B cell (primary cell): ENCODE measurements at regions not wholly inside any gene's neighbourhood (a gene's known extent, or its start where the extent isn't known, plus 50 kb on each side); places are given as distances from the start of the nearest gene placed in this dataset.

Experiments
- ATAC-seq: fragments of 200-7000 bp; cut with Tn5 transposase; one replicate; pipeline ENCODE4 v1.10.0; 2021; ENCODE audit warnings: low read depth, mild to moderate bottlenecking, moderate number of reproducible peaks, moderate library complexity
- CTCF ChIA-PET: fragments of 350-600 bp; sonication (Branson Sonifier 250); formaldehyde crosslinking; loops from one replicate; lab custom pipeline; 2021; ENCODE audit warnings: antibody characterized with exemption, inconsistent platforms; lab: Charles Lee
- POLR2A ChIA-PET: fragments of 350-600 bp; sonication (Branson Sonifier 250); formaldehyde crosslinking; loops from one replicate; lab custom pipeline; 2021; ENCODE audit warnings: antibody characterized with exemption; lab: Charles Lee
- DNase-seq: peaks from one replicate; pipeline ENCODE4 v3.0.0; 2013
- H2AFZ ChIP-seq: 2 replicates; pipeline ENCODE4 v1.6.1; 2012; ENCODE audit warnings: mild to moderate bottlenecking, low read depth, low read length; ENCODE audit not compliant: insufficient read depth, poor library complexity, severe bottlenecking
- H3K27ac ChIP-seq, 2 donors: 1 replicate in 1 of 2; 2 replicates in 1 of 2; pipeline ENCODE4 v1.5.1; 2012 to 2013; ENCODE audit warnings: low read length in 2 of 2, mild to moderate bottlenecking in 2 of 2, moderate library complexity in 1 of 2
- H3K27me3 ChIP-seq, 4 experiments: fragments of 200-600 bp in 1 of 4; sonication (generic) in 1 of 4; replicated peaks in 1 of 4; 1 replicate in 2 of 4; 2 replicates in 2 of 4; pipeline versions ENCODE4 v1.6.1 to v1.7.0; 2013 to 2016; ENCODE audit warnings: low read length in 3 of 4, mild to moderate bottlenecking in 2 of 4, mixed read lengths in 1 of 4, moderate library complexity in 1 of 4; ENCODE audit not compliant: insufficient read depth in 4 of 4, control insufficient read depth in 3 of 4; ENCODE audit errors: control extremely low read depth in 1 of 4
- H3K36me3 ChIP-seq, 2 experiments: replicated peaks in 1 of 2; 1 replicate in 1 of 2; 2 replicates in 1 of 2; pipeline versions ENCODE4 v1.6.1 to v1.7.1; 2013; ENCODE audit warnings: low read length in 1 of 2; ENCODE audit not compliant: insufficient read depth in 2 of 2, control insufficient read depth in 1 of 2; ENCODE audit errors: control extremely low read depth in 1 of 2, extremely low read depth in 1 of 2
- H3K4me1 ChIP-seq, 2 donors: fragments of 200-600 bp in 1 of 2; sonication (generic) in 1 of 2; 1 replicate in 1 of 2; 2 replicates in 1 of 2; pipeline versions ENCODE4 v1.5.1 to v1.6.1; 2013 to 2017; ENCODE audit warnings: low read length in 2 of 2; ENCODE audit not compliant: control insufficient read depth in 2 of 2, insufficient read depth in 2 of 2
- H3K4me2 ChIP-seq: replicated peaks from 2 replicates; pipeline ENCODE3; 2012; ENCODE audit warnings: mild to moderate bottlenecking, low read depth, low read length; ENCODE audit not compliant: poor library complexity, severe bottlenecking
- H3K4me3 ChIP-seq, 5 experiments: fragments of 200-600 bp in 1 of 5; sonication (generic) in 1 of 5; 1 replicate in 3 of 5; 2 replicates in 2 of 5; pipeline versions ENCODE4 v1.5.1 to v1.7.0; 2011 to 2016; ENCODE audit warnings: low read length in 4 of 5, mild to moderate bottlenecking in 4 of 5, low read depth in 2 of 5, control low read depth in 1 of 5, moderate library complexity in 1 of 5; ENCODE audit not compliant: insufficient read depth in 1 of 5; ENCODE audit errors: control extremely low read depth in 1 of 5, extremely low read depth in 1 of 5
- H3K79me2 ChIP-seq: fragments of 200-600 bp; sonication (generic); one replicate; pipeline ENCODE4 v1.6.0; 2016; ENCODE audit warnings: low read length; ENCODE audit not compliant: control insufficient read depth, insufficient read depth
- H3K9ac ChIP-seq: fragments of 200-600 bp; sonication (generic); 2 replicates; pipeline ENCODE4 v1.6.1; 2017; ENCODE audit warnings: mild to moderate bottlenecking, low read length, moderate library complexity
- H3K9me3 ChIP-seq, 3 donors: one replicate each; pipeline versions ENCODE4 v1.6.1 to v1.7.1; 2013; ENCODE audit warnings: low read length in 2 of 3; ENCODE audit not compliant: control insufficient read depth in 2 of 3, insufficient read depth in 1 of 3; ENCODE audit errors: control extremely low read depth in 1 of 3
- H4K20me1 ChIP-seq: 2 replicates; pipeline ENCODE4 v1.6.0; 2012; ENCODE audit warnings: mild to moderate bottlenecking, low read length; ENCODE audit not compliant: insufficient read depth, control insufficient read depth, poor library complexity, severe bottlenecking
- H3K27ac Mint-ChIP-seq: one replicate; pipeline ENCODE4 v1.8.0; 2021; ENCODE audit warnings: mixed read lengths
- H3K27me3 Mint-ChIP-seq: one replicate; pipeline ENCODE4 v1.8.0; 2021; ENCODE audit warnings: mixed read lengths
- H3K4me1 Mint-ChIP-seq: one replicate; pipeline ENCODE4 v1.8.0; 2021; ENCODE audit warnings: mixed read lengths
- H3K4me3 Mint-ChIP-seq: one replicate; pipeline ENCODE4 v1.8.0; 2021; ENCODE audit warnings: mixed read lengths
- H3K9me3 Mint-ChIP-seq: one replicate; pipeline ENCODE4 v1.8.0; 2022; ENCODE audit warnings: mixed read lengths; ENCODE audit not compliant: insufficient read depth
- CTCF ChIP-seq: fragments of 200-600 bp; IDR thresholded peaks from one replicate; pipeline ENCODE4 v1.8.0; 2022; ENCODE audit warnings: antibody characterized with exemption, mild to moderate bottlenecking
- EZH2 ChIP-seq: IDR thresholded peaks from 2 replicates; pipeline ENCODE4 v1.6.1; 2012; ENCODE audit warnings: borderline replicate concordance, low read depth, mild to moderate bottlenecking, moderate library complexity, low read length; ENCODE audit not compliant: insufficient read depth, poor library complexity, severe bottlenecking
- WGBS: methylation state at CpG from one replicate; pipeline ENCODE4 v1.1.5; 2013; ENCODE audit warnings: missing lambda C conversion rate; ENCODE audit not compliant: insufficient coverage; 5-methylcytosine and 5-hydroxymethylcytosine counted together
- intact Hi-C: fragments of 100-400 bp; cut with micrococcal nuclease; formaldehyde crosslinking; loops from one replicate; pipeline ENCODE4 v1.10.0; 2022

DNA sequence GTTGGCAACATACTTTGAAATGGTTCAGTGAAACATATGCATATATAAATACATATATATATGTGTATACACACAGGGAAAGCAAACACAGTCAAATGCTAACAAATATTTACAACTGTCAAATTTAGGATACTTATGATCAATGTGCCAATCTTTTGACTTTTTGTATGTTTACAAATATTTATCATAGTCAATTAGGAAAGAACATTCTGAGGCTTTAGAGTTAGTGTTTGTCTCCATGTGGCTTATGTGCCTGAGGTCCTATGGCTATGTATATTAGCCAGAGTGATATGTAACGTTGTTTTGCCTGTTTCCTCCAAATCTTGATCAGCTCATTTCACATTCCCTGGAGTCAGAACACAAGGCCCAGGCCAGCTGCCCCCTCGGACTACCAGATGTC, 126.5 kb upstream of the MAN1A1 start:
- DNase-seq (no peak), ATAC-seq (no peak)
- Mint-ChIP-seq H3K27ac (no peak overlapping the region), H3K9me3 (no peaks in the 10 kb centered on the region), H3K4me1 (peaks cover 5% of the 10 kb centered on the region), H3K27me3 (no peaks in the 10 kb centered on the region), H3K4me3 (no peak overlapping the region)
- WGBS: 33% methylated on average over 1 of the region's 2 CpGs
- intact Hi-C loops: no loop called here
- no peak overlapping the region for H3K4me2 ChIP-seq
- H3K79me2 ChIP-seq: no peaks in the 10 kb centered on the region
- no peak overlapping the region for H3K27ac ChIP-seq
- no peaks in the 10 kb centered on the region for H3K27me3 ChIP-seq
- POLR2A ChIA-PET: no interaction called here
- H3K36me3 ChIP-seq: no peaks in the 10 kb centered on the region
- CTCF ChIA-PET: interaction anchor here (0.6 kb wide), 1 partner anchor 332 kb away, joined by 3 read pairs; no protein-coding TSS in a partner anchor
- H4K20me1 ChIP-seq: no peaks in the 10 kb centered on the region
- H3K9me3 ChIP-seq: no peaks in the 10 kb centered on the region
- H3K9ac ChIP-seq: no peak overlapping the region
- TF ChIP-seq CTCF (no peak), EZH2 (no peak)
- H3K4me1 ChIP-seq: no peaks in the 10 kb centered on the region
- no peak overlapping the region for H2AFZ ChIP-seq
- H3K4me3 ChIP-seq: no peak overlapping the region

GRCh38 chr6:119470893-119471542, 121.5 kb upstream of the MAN1A1 start:
- POLR2A ChIA-PET: interaction anchor here (0.6 kb wide), 1 partner anchor 126 kb away, joined by 3 read pairs; no protein-coding TSS in a partner anchor
- intact Hi-C loops: no loop called here
- Histone ChIP-seq H3K9me3 (no peaks in the 10 kb centered on the region), H2AFZ (no peak overlapping the region), H4K20me1 (no peaks in the 10 kb centered on the region), H3K27me3 (no peaks in the 10 kb centered on the region), H3K79me2 (no peaks in the 10 kb centered on the region), H3K4me2 (no peak overlapping the region), H3K4me3 (no peak overlapping the region), H3K4me1 (no peaks in the 10 kb centered on the region), H3K27ac (no peak overlapping the region), H3K9ac (no peak overlapping the region), H3K36me3 (no peaks in the 10 kb centered on the region)
- WGBS: no CpG with 5 or more reads among the region's 3 CpGs
- ATAC-seq: no peak
- DNase-seq: no peak
- no peak overlapping the region for H3K27ac Mint-ChIP-seq
- TF ChIP-seq EZH2 (no peak), CTCF (no peak)
- no peaks in the 10 kb centered on the region for H3K9me3 Mint-ChIP-seq
- no peaks in the 10 kb centered on the region for H3K27me3 Mint-ChIP-seq
- peaks cover 6% of the 10 kb centered on the region for H3K4me1 Mint-ChIP-seq
- CTCF ChIA-PET: no interaction called here
- H3K4me3 Mint-ChIP-seq: no peak overlapping the region
